ENCODE measurements at regions not wholly inside any gene's neighbourhood (a gene's known extent, or its start where the extent isn't known, plus 50 kb on each side); places are given as distances from the start of the nearest gene placed in this dataset.

GRCh38 chr15:94015324-94015723 is 216.0 kb upstream of the MCTP2 start:
- DNase-seq (ENCODE audit: low spot score) = no peak

GRCh38 chr15:94008104-94009074 is 223.0 kb upstream of the MCTP2 start:
- no peak for DNase-seq (ENCODE audit: low spot score)

GRCh38 chr15:94004697-94005096 is 226.7 kb upstream of the MCTP2 start:
- DNase-seq (ENCODE audit: low spot score) = no peak

- DNase-seq (ENCODE audit: low spot score) = no peak
Observed at GRCh38 chr15:94002041-94002440, 229.3 kb upstream of the MCTP2 start.

GRCh38 chr15:94001255-94001801 is 230.0 kb upstream of the MCTP2 start:
- DNase-seq (ENCODE audit: low spot score) = no peak

- no peak for DNase-seq (ENCODE audit: low spot score)
Observed at GRCh38 chr15:94000606-94001005, 230.8 kb upstream of the MCTP2 start.

GRCh38 chr15:93997071-93997658 is 234.2 kb upstream of the MCTP2 start:
- DNase-seq (ENCODE audit: low spot score) = no peak

- no peak for DNase-seq (ENCODE audit: low spot score)
Observed at GRCh38 chr15:93989440-93989998, 241.8 kb upstream of the MCTP2 start.

- DNase-seq (ENCODE audit: low spot score) = no peak
Observed at GRCh38 chr15:93987068-93987467, 244.3 kb upstream of the MCTP2 start.

GRCh38 chr15:93986400-93986984 is 244.9 kb upstream of the MCTP2 start:
- no peak for DNase-seq (ENCODE audit: low spot score)

- no peak for DNase-seq (ENCODE audit: low spot score)
Observed at GRCh38 chr15:93985925-93986324, 245.4 kb upstream of the MCTP2 start.

- no peak for DNase-seq (ENCODE audit: low spot score)
Observed at GRCh38 chr15:93985176-93985575, 246.2 kb upstream of the MCTP2 start.

GRCh38 chr15:93983526-93983925 is 247.8 kb upstream of the MCTP2 start:
- no peak for DNase-seq (ENCODE audit: low spot score)

GRCh38 chr15:93982226-93982727 is 249.1 kb upstream of the MCTP2 start:
- no peak for DNase-seq (ENCODE audit: low spot score)

- no peak for DNase-seq (ENCODE audit: low spot score)
Observed at GRCh38 chr15:93981706-93982105, 249.7 kb upstream of the MCTP2 start.

GRCh38 chr15:93980261-93980911 is 251.0 kb upstream of the MCTP2 start:
- DNase-seq (ENCODE audit: low spot score) = no peak

GRCh38 chr15:93974804-93975481 is 256.4 kb upstream of the MCTP2 start:
- no peak for DNase-seq (ENCODE audit: low spot score)

- DNase-seq (ENCODE audit: low spot score) = no peak
Observed at GRCh38 chr15:93973287-93973686, 258.1 kb upstream of the MCTP2 start.

GRCh38 chr15:93968773-93969172 is 262.6 kb upstream of the MCTP2 start:
- DNase-seq (ENCODE audit: low spot score) = no peak

GRCh38 chr15:93965304-93965908 is 266.0 kb upstream of the MCTP2 start:
- no peak for DNase-seq (ENCODE audit: low spot score)

All from mesenteric fat pad (tissue), 1 donor.